K562 (cell line): ENCODE measurements at regions not wholly inside any gene's neighbourhood (a gene's known extent, or its start where the extent isn't known, plus 50 kb on each side); places are given as distances from the start of the nearest gene placed in this dataset.
A peak's percentile ranks its signal among the peaks of the same experiment; 100 is the strongest.

Experiments used
- ATAC-seq: fragments of 200-7000 bp; cut with Tn5 transposase; 3 replicates; pipeline ENCODE4 v1.9.1; 2020; ENCODE audit warnings: moderate library complexity
- BruUV-seq: library from RNA; stranded (reverse); fragments of 400-500 nt; replicated peaks from 2 replicates; lab custom pipeline; 2021; lab: Mats Ljungman, UMichigan
- CTCF ChIA-PET: fragments of 300-600 bp; formaldehyde crosslinking; extraction: SDS; loops from one replicate; lab custom pipeline; 2021; ENCODE audit warnings: low intra/inter-chr PET ratio; lab: Yijun Ruan, JAX
- POLR2A ChIA-PET: fragments of 300-600, 350-650 bp; sonication (Branson Sonifier 250); formaldehyde crosslinking; extraction: SDS; loops from one replicate; lab custom pipeline; 2021; ENCODE audit warnings: antibody characterized with exemption, inconsistent platforms; lab: Yijun Ruan, JAX
- DNase-seq, 4 experiments: peaks; one replicate each; pipeline versions ENCODE4 v3.0.0 to v3.0.0-alpha.2; 2011 to 2018; ENCODE audit warnings: low spot score in 3 of 4, mixed read lengths in 3 of 4; ENCODE audit errors: extremely low read depth in 1 of 4
- FAIRE-seq: peaks from 2 replicates; lab custom pipeline; 2011; peaks lifted over from hg19 to GRCh38; lab: Jason Lieb, UNC
- H2AFZ ChIP-seq: 2 replicates; pipeline ENCODE4 v1.6.0; 2011; ENCODE audit warnings: low read depth, low read length, control low read depth, inconsistent platforms
- H3K27ac ChIP-seq: fragments of 200-600 bp; 3 replicates; pipeline ENCODE4 v1.8.0; 2011; ENCODE audit warnings: low read depth, mild to moderate bottlenecking, control low read depth, inconsistent platforms, low read length, moderate library complexity, mixed read lengths; ENCODE audit errors: extremely low read depth
- H3K27me3 ChIP-seq, 2 experiments: fragments of 300-600 bp in 1 of 2; 2 replicates in 1 of 2; 3 replicates in 1 of 2; pipeline versions ENCODE4 v1.6.0 to v1.8.0; 2011; ENCODE audit warnings: inconsistent platforms in 2 of 2, low read length in 2 of 2, mild to moderate bottlenecking in 1 of 2, mixed read lengths in 1 of 2, moderate library complexity in 1 of 2; ENCODE audit not compliant: control insufficient read depth in 2 of 2, insufficient read depth in 2 of 2
- H3K36me3 ChIP-seq: fragments of 300-600 bp; 3 replicates; pipeline ENCODE4 v1.8.0; 2011; ENCODE audit warnings: mild to moderate bottlenecking, low read length, inconsistent platforms; ENCODE audit not compliant: control insufficient read depth, insufficient read depth
- H3K4me1 ChIP-seq, 2 experiments: fragments of 200-600 bp in 1 of 2; replicated peaks in 1 of 2; 2 replicates in 1 of 2; 3 replicates in 1 of 2; pipeline versions ENCODE4 v1.5.1 to v1.8.0; 2011; ENCODE audit warnings: inconsistent platforms in 2 of 2, low read length in 2 of 2, mild to moderate bottlenecking in 1 of 2, mixed read lengths in 1 of 2, moderate library complexity in 1 of 2; ENCODE audit not compliant: control insufficient read depth in 2 of 2, insufficient read depth in 2 of 2
- H3K4me2 ChIP-seq: 2 replicates; pipeline ENCODE4 v1.6.1; 2011; ENCODE audit warnings: low read length, control low read depth, inconsistent platforms, mixed read lengths; ENCODE audit not compliant: insufficient read depth
- H3K4me3 ChIP-seq: fragments of 200-600 bp; sonication (generic), shearing (Covaris generic); 2 replicates; pipeline ENCODE4 v1.5.1; 2016; ENCODE audit warnings: control low read depth, inconsistent platforms
- H3K79me2 ChIP-seq: fragments of 200-600 bp; 3 replicates; pipeline ENCODE4 v1.8.0; 2011; ENCODE audit warnings: low read length, inconsistent platforms; ENCODE audit not compliant: control insufficient read depth, insufficient read depth
- H3K9ac ChIP-seq, 2 experiments: 2 replicates each; pipeline versions ENCODE4 v1.6.0 to v1.6.1; 2011; ENCODE audit warnings: low read depth in 2 of 2, low read length in 2 of 2, control low read depth in 1 of 2, inconsistent platforms in 1 of 2, mild to moderate bottlenecking in 1 of 2, mixed read lengths in 1 of 2; ENCODE audit not compliant: insufficient read depth in 1 of 2
- H3K9me1 ChIP-seq: one replicate; pipeline ENCODE4 v1.6.0; 2011; ENCODE audit warnings: inconsistent platforms, mild to moderate bottlenecking, low read length, moderate library complexity; ENCODE audit not compliant: control insufficient read depth, insufficient read depth
- H3K9me3 ChIP-seq: replicated peaks from 2 replicates; pipeline ENCODE4 v1.5.1; 2011; ENCODE audit warnings: low read depth, low read length, inconsistent platforms; ENCODE audit not compliant: control insufficient read depth, insufficient read depth
- H4K20me1 ChIP-seq: replicated peaks from 2 replicates; pipeline ENCODE4 v1.6.1; 2011; ENCODE audit warnings: low read length, inconsistent platforms, mixed read lengths; ENCODE audit not compliant: control insufficient read depth, insufficient read depth
- ARNT ChIP-seq, 2 experiments: fragments of 450-650 bp; IDR thresholded peaks; 2 replicates each; pipeline ENCODE4 v1.6.1; 2016; ENCODE audit warnings: mild to moderate bottlenecking in 1 of 2
- CBFA2T2 ChIP-seq: fragments of 450-650 bp; conservative IDR thresholded peaks from 2 replicates; pipeline ENCODE4 v1.6.1; 2017; ENCODE audit warnings: mild to moderate bottlenecking
- CBFA2T3 ChIP-seq: fragments of 450-650 bp; IDR thresholded peaks from 2 replicates; pipeline ENCODE4 v1.6.1; 2017
- CEBPB ChIP-seq: fragments of 450-650 bp; IDR thresholded peaks from 2 replicates; pipeline ENCODE4 v1.6.1; 2016; ENCODE audit warnings: missing genetic modification characterization, missing compliant biosample characterization
- HDAC1 ChIP-seq, 2 experiments: fragments of 450-650 bp; IDR thresholded peaks; 2 replicates each; pipeline ENCODE4 v1.6.1; 2016 to 2017; ENCODE audit warnings: inconsistent platforms in 1 of 2, mild to moderate bottlenecking in 1 of 2, moderate library complexity in 1 of 2
- KDM1A ChIP-seq, 2 experiments: fragments of 450-650 bp; IDR thresholded peaks; 2 replicates each; pipeline ENCODE4 v1.6.1; 2016; ENCODE audit warnings: mild to moderate bottlenecking in 2 of 2
- MEIS2 ChIP-seq: fragments of 450-650 bp; IDR thresholded peaks from 2 replicates; pipeline ENCODE4 v1.6.1; 2014; ENCODE audit warnings: mild to moderate bottlenecking; ENCODE audit not compliant: partially characterized antibody
- PRPF4 ChIP-seq: fragments of 200-400 bp; formaldehyde crosslinking; IDR thresholded peaks from one replicate; pipeline ENCODE4 v1.6.1; 2017; ENCODE audit warnings: low read length, low read depth, mild to moderate bottlenecking; ENCODE audit not compliant: insufficient read depth, poor library complexity, severe bottlenecking
- PURB ChIP-seq: sonication (generic); formaldehyde crosslinking; IDR thresholded peaks from 2 replicates; pipeline ENCODE4 v1.9.0; 2021; ENCODE audit warnings: low read depth, mild to moderate bottlenecking, missing genetic modification reagents
- SMAD2 ChIP-seq: fragments of 150-350 bp; IDR thresholded peaks from 2 replicates; pipeline ENCODE4 v1.6.1; 2014; ENCODE audit warnings: low read depth, mild to moderate bottlenecking, low read length
- WGBS: fragments of 100-300 bp; shearing (Covaris generic); methylation state at CpG from one replicate; pipeline ENCODE4 v1.1.6; 2016; ENCODE audit warnings: low coverage, mixed read lengths; ENCODE audit not compliant: insufficient coverage; ENCODE audit errors: missing lambda C conversion rate; 5-methylcytosine and 5-hydroxymethylcytosine counted together
- in situ Hi-C: fragments of 300-500 bp; cut with MboI; formaldehyde crosslinking; loops from 4 replicates; pipeline ENCODE4 v1.15.0; 2018; ENCODE audit warnings: inconsistent platforms, mixed read lengths
- intact Hi-C: fragments of 100-400 bp; cut with micrococcal nuclease; formaldehyde crosslinking; loops from 2 replicates; pipeline ENCODE4 v1.14.2; 2022
- TF ChIP-seq, protein P1 (sequence below): fragments of 250-450 bp; sonication (Bioruptor Pico); IDR thresholded peaks from 2 replicates; pipeline ENCODE4 v1.8.0; 2022; ENCODE audit warnings: moderate library complexity, mild to moderate bottlenecking, inconsistent platforms
- TF ChIP-seq, protein P2 (sequence below): sonication (generic); formaldehyde crosslinking; IDR thresholded peaks from 2 replicates; pipeline ENCODE4 v1.8.0; 2022; ENCODE audit warnings: missing genetic modification reagents, mild to moderate bottlenecking, borderline replicate concordance
- TF ChIP-seq, protein P3 (sequence below): fragments of 250-450 bp; sonication (Bioruptor Pico); IDR thresholded peaks from 2 replicates; pipeline ENCODE4 v1.5.0; 2022; ENCODE audit warnings: mild to moderate bottlenecking

DNA sequence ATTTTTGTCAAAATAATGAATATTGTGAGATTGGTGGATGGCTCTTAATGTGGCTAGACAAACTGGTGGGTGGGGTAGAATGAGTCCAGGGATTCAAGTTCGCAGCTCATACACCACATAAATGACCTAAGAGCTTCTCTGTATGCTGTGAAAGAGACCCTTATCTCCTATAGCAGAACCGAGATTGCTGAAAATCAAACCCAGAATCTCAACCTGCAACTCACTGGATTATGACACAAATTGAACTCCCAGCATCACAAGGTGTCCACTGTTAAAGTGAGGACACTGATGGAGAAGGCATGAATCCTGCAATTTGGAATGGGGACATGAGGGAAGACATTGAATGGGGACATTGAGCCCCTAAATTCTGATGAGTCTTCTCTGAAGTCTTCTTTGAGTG, 51.3 kb upstream of the CNKSR3 start:
- ATAC-seq: no peak
- 0 out of 2 replicates have a peak, but pooled peaks have one; percentile 8 for TF ChIP-seq CBFA2T2
- TF ChIP-seq, protein P1, sequence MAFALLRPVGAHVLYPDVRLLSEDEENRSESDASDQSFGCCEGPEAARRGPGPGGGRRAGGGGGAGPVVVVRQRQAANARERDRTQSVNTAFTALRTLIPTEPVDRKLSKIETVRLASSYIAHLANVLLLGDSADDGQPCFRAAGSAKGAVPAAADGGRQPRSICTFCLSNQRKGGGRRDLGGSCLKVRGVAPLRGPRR (CRISPR knock-in tag): no peak
- peak; percentile 50 for TF ChIP-seq CBFA2T3
- TF ChIP-seq, protein P2, sequence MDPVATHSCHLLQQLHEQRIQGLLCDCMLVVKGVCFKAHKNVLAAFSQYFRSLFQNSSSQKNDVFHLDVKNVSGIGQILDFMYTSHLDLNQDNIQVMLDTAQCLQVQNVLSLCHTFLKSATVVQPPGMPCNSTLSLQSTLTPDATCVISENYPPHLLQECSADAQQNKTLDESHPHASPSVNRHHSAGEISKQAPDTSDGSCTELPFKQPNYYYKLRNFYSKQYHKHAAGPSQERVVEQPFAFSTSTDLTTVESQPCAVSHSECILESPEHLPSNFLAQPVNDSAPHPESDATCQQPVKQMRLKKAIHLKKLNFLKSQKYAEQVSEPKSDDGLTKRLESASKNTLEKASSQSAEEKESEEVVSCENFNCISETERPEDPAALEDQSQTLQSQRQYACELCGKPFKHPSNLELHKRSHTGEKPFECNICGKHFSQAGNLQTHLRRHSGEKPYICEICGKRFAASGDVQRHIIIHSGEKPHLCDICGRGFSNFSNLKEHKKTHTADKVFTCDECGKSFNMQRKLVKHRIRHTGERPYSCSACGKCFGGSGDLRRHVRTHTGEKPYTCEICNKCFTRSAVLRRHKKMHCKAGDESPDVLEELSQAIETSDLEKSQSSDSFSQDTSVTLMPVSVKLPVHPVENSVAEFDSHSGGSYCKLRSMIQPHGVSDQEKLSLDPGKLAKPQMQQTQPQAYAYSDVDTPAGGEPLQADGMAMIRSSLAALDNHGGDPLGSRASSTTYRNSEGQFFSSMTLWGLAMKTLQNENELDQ: no peak
- TF ChIP-seq PRPF4: no peak
- TF ChIP-seq KDM1A (IDR thresholded peaks at IDR 0.05): peak; percentile 94
- TF ChIP-seq SMAD2: no peak
- TF ChIP-seq ARNT (IDR thresholded peaks at IDR 0.05): no peak
- peak in 1 of 2 experiments; percentile 66; a peak in 2 of 4 replicates for TF ChIP-seq HDAC1 (IDR thresholded peaks at IDR 0.05)
- TF ChIP-seq MEIS2: no peak
- TF ChIP-seq, protein P3, sequence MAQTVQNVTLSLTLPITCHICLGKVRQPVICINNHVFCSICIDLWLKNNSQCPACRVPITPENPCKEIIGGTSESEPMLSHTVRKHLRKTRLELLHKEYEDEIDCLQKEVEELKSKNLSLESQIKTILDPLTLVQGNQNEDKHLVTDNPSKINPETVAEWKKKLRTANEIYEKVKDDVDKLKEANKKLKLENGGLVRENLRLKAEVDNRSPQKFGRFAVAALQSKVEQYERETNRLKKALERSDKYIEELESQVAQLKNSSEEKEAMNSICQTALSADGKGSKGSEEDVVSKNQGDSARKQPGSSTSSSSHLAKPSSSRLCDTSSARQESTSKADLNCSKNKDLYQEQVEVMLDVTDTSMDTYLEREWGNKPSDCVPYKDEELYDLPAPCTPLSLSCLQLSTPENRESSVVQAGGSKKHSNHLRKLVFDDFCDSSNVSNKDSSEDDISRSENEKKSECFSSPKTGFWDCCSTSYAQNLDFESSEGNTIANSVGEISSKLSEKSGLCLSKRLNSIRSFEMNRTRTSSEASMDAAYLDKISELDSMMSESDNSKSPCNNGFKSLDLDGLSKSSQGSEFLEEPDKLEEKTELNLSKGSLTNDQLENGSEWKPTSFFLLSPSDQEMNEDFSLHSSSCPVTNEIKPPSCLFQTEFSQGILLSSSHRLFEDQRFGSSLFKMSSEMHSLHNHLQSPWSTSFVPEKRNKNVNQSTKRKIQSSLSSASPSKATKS: no peak
- TF ChIP-seq CEBPB (tag): no peak
- no peak for TF ChIP-seq PURB (CRISPR knock-in tag)

More for the DNA sequence above, 51.3 kb upstream of the CNKSR3 start:
- no peak overlapping the region for H3K4me3 ChIP-seq
- DNase-seq (no peak), FAIRE-seq (no peak)
- no peaks in the 10 kb centered on the region for H4K20me1 ChIP-seq
- in situ Hi-C loops (no loop called here), intact Hi-C loops (no loop called here)
- no peak overlapping the region for H3K9ac ChIP-seq
- POLR2A ChIA-PET: interaction anchor here (0.6 kb wide), 1 partner anchor 31 kb away, joined by 3 read pairs; no protein-coding TSS in a partner anchor
- WGBS: 7% methylated on average over 2 of the region's 2 CpGs
- BruUV-seq: no TSS peak
- no peaks in the 10 kb centered on the region for H3K9me3 ChIP-seq
- H3K27me3 ChIP-seq: no peaks in the 10 kb centered on the region; a peak in 1 of 5 replicates
- CTCF ChIA-PET: no interaction called here
- no peaks in the 10 kb centered on the region for H3K9me1 ChIP-seq
- H3K36me3 ChIP-seq: no peaks in the 10 kb centered on the region
- H3K4me1 ChIP-seq: peaks cover 9 to 13% of the 10 kb centered on the region in 2 experiments; a peak in 3 of 5 replicates
- no peak overlapping the region for H3K4me2 ChIP-seq
- no peak overlapping the region for H3K27ac ChIP-seq
- no peak overlapping the region for H2AFZ ChIP-seq
- H3K79me2 ChIP-seq: no peaks in the 10 kb centered on the region
